Retinal pigment epithelial cell (primary cell): ENCODE measurements at regions not wholly inside any gene's neighbourhood (a gene's known extent, or its start where the extent isn't known, plus 50 kb on each side); places are given as distances from the start of the nearest gene placed in this dataset.

Experiments
- DNase-seq: peaks from one replicate; pipeline ENCODE4 v3.0.0-alpha.2; 2010; ENCODE audit warnings: low read depth
- H3K4me3 ChIP-seq: 2 replicates; pipeline ENCODE4 v1.5.1; 2011; ENCODE audit warnings: mild to moderate bottlenecking, low read length, control low read depth, moderate library complexity
- TF ChIP-seq, protein P1 (sequence below): conservative IDR thresholded peaks from 2 replicates; pipeline ENCODE4 v1.5.1; 2011; ENCODE audit warnings: low read depth, low read length, control low read depth, inconsistent platforms

DNA sequence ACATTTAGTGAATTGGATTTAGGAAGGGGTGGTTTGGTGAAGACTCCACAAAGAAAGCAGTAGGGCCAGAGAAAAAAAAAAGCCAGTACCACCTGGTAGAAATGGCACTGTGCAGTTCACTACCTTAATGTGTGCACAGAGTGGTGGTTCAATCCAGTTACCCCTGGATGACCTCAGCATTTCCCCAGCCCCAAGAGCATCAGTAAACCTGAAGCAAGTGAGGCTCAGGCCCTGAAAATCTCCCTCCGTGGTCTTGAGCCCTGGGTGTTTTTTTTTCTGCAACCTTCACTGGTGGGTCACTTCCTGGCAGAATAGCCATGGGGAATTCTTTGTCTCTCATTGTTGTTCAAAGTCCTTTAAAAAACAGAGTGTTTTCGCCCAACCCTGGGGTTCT, 202.9 kb downstream of the GADD45G start:
- no peak for DNase-seq
- TF ChIP-seq, protein P1, sequence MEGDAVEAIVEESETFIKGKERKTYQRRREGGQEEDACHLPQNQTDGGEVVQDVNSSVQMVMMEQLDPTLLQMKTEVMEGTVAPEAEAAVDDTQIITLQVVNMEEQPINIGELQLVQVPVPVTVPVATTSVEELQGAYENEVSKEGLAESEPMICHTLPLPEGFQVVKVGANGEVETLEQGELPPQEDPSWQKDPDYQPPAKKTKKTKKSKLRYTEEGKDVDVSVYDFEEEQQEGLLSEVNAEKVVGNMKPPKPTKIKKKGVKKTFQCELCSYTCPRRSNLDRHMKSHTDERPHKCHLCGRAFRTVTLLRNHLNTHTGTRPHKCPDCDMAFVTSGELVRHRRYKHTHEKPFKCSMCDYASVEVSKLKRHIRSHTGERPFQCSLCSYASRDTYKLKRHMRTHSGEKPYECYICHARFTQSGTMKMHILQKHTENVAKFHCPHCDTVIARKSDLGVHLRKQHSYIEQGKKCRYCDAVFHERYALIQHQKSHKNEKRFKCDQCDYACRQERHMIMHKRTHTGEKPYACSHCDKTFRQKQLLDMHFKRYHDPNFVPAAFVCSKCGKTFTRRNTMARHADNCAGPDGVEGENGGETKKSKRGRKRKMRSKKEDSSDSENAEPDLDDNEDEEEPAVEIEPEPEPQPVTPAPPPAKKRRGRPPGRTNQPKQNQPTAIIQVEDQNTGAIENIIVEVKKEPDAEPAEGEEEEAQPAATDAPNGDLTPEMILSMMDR: no peak
- no peak overlapping the region for H3K4me3 ChIP-seq

DNA sequence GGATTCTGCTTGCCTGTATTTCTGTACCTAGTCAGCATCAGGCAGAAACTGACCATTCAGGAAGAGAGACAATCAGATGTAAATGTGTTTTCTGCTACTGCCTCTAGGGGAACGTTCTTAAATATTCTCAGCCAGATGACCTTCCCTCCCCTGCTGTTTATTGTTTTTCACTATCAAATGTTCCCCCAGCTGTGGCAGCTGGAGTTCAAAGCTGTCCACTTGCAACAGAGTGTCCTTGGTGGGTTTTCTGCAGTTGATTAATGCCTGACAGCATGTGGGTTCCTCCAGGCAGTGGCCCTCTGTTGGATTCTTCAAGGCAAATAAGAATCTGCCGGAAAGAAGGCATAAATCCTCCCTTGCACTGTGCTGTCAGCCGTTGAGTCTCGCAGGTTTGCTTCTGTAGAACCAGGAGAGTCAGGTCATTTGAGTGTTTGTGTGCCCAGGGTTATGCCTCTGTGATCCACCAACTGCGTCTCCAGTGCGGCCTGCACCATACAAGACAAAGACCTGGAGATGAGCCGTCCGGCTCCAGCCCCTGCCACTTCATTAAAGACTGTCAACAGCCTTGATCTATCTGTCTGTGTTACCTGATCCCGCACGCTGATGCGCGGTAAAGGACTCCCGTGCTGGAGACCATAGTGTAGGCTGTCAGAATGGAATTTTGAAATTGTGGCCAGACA, 203.4 kb downstream of the GADD45G start:
- DNase-seq: no peak
- no peak overlapping the region for H3K4me3 ChIP-seq
- TF ChIP-seq, protein P1: no peak

DNA sequence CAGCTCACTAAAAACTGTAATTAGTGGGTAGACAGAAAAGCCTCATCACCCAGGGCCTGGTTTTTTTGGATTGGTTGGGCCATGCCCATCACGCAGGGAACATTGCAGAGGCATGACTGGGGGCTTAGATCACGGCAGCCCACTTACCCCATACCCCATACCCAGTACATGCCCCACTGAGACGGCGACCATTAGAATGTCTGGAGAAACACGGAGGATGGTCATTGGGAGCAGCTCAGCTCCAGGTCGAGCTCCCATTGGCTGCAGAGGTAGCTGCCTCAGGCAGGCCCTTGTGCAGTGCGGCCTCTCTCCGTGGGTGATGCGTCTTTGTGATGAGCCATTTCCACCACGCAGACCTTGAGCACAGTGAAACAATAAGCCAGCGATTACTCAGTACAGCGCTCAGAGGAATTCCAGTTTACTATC, 204.0 kb downstream of the GADD45G start:
- TF ChIP-seq, protein P1: no peak
- DNase-seq: no peak
- no peak overlapping the region for H3K4me3 ChIP-seq

DNA sequence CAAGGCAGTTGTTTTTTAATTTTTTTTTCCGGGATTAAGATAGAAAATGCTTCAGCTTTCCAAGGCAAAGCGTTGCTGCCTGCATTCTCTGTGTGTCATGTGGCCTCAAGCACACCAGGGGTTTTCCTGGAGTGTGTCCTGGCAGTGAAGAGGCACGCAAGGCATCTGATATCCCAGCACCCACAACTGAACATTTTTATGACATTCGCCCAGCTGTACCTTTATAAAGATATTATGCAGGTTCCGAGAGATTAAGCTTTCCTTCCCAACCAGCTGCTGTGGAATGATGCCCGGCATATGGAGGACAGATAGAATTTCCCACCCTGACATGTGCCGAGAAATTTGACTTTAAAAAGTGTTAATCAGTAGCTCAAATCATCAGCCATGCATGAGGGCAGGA, 205.6 kb downstream of the GADD45G start:
- TF ChIP-seq, protein P1: no peak
- H3K4me3 ChIP-seq: no peak overlapping the region
- no peak for DNase-seq

DNA sequence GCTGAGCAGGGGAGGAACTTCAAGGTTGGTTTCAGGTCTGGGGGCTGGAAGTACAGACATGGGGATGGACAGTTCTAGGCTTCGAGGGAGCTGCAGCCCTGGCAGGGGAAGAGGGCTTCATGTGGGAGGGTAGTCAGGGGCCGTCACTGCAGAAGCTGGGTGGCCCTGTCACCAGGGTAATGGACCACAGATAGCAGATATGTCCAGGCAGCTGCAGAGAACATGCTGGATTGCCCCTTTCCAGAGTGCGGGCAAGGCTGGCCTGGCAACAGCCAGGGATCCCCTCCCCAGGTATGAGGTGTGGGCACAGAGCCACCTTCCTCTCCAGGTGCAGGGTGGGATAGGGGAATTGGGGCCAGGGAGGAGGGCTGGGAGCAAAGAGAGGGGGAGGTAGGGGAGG, 206.5 kb downstream of the GADD45G start:
- TF ChIP-seq, protein P1: no peak
- H3K4me3 ChIP-seq: no peak overlapping the region
- DNase-seq: no peak

DNA sequence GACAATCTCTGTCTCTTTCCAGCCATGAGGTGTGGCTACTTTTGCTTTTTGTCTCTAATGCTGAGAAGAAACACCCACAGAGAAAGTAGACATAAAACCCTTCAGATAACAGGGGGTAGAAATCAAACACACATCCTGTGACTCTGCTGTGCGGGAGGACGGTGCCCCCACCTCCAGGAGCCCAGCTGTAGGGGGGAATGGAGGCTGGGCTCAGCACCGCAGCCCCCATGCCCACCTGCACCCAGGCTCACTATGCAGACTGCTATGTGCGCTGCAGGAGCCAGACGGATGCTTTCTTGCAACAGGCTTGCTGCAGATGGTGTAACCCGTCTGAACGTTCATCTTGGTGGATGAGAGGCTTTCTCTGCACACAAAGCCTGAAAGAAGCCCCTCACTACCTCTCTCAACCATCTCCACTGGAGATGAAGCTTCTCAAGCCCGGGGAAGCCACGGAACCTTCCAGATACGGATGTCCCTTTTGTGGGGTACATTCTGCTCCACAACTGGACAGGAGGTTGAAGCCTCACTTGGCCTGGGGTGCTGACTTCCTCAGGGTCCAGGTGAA, 207.2 kb downstream of the GADD45G start:
- H3K4me3 ChIP-seq: no peak overlapping the region
- TF ChIP-seq, protein P1: no peak
- DNase-seq: no peak

DNA sequence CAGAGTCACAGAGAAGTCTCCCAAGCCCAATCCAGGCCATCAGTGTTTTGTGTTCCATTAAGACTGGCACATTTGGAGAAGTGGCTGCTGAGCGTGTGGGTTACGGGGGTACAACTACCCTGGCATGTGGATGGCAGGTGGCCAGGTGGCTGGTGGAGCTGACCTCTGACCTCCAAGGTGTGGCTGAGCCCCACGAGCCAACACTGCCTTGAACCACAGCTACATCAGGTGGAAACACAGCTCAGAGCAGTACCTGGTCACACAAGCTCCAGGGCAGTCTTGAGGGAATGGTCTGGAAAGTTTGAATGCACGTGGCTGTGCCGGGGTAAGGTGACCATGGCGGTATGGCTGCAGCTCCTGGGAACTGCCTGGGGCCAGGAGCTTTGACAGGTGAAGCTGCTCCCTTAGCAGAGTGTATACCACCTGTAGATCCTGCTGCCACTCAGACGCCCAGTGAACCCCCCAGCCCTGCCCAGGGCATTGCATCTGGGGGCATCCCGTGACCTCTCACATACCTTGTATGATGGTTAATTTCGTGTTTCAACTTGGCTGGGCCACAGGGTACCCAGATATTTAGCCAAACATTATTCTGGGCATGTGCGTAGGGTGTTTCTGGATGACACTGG, 207.9 kb downstream of the GADD45G start:
- no peak overlapping the region for H3K4me3 ChIP-seq
- TF ChIP-seq, protein P1: no peak
- no peak for DNase-seq
